NK-92 treated with Interleukin-12 subunit alpha and Interleukin-12 subunit beta, amount 100 ng/mL, for 24 hours (cell line): ENCODE measurements at regions not wholly inside any gene's neighbourhood (a gene's known extent, or its start where the extent isn't known, plus 50 kb on each side); places are given as distances from the start of the nearest gene placed in this dataset.

ENCODE experiments used
- DNase-seq: peaks from one replicate; lab custom pipeline; 2025; lab: John Stamatoyannopoulos, UW

- DNase-seq: no peak
Measured at GRCh38 chr5:74378464-74378863, 262.1 kb downstream of the ENC1 start.

DNA sequence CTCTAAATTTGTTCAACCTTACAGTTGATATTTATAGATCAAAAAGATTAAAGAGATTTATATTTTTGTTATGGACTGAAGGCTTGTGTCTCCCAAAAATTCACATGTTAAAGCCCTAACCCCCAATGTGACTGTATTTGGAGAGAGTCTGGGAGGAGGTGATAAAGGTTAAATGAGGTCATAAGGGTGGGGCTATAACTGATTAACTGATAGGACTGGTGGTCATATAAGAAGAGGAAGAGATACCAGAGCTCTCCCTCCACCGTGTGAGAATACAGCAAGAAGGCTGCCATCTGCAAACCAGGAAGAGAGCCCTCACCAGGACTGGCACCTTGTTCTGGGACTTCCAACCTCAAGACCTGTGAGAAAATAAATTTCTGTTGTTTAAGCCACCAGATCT, 264.3 kb downstream of the ENC1 start:
- no peak for DNase-seq

- no peak for DNase-seq
Measured at GRCh38 chr5:74375271-74375670, 265.3 kb downstream of the ENC1 start.

DNA sequence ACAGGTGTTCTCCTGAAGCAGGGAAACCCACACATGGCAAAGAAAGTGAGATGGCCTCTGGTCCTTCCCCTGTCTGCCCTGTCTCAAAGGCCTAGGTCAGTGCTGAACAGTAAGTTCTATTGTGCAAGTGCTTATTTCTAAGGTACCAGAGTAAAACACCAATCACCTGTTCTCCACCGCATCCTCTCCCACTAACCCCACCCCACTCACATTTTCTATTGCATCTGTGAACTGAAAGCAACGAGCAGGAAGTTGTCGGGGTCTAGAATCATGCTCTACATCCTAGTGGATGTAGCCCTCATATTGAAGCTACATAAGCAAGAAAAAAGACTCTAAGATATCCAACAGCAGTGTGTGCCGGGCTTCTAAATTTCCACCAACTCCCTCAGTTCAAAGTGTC, 265.9 kb downstream of the ENC1 start:
- no peak for DNase-seq

DNA sequence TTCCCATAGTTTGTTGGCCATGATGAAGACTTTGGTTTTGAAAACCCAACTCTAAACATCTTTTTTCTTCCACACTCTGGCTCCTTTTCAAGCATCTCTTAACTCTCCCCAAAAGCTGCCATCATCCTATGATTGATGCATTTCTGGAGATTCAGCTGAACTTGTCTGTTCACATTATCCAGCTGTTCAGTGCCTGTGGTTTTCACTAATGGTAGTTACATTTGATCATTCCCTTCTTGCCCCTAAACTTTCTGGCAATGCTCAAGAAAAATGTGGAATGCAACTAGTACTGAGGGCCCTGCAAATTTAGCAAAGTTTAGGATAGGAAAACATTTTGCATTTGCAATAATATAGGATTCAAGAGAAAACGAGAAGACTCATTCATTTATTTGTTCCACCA, 267.5 kb downstream of the ENC1 start:
- no peak for DNase-seq

DNA sequence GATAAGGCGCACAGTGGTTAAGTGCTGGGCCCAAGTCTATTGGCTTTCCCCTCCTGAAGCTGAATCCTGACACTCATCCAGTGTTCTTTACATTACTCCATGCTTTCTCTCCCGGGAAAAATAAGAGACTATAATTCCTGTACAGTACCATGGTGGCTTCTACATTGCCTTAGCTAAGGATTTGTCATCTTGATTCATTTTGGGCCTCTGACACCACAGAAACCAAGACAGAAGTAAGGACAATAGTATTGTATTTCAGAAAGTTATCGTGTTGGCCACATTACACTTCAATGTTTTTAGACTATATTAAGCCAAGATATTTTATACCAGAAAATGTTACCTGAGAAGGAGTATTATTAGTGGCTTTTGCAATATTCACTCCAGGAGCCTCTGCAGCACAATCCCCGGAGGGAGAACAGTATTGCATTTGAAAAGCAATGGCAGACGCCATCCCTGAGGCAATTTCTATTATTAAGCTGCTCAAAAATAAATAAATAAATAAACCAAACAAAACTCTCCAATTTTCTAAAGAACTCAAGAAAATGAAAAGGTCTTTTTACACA, 267.9 kb downstream of the ENC1 start:
- DNase-seq: no peak

- DNase-seq: no peak
Measured at GRCh38 chr5:74372051-74372450, 268.5 kb downstream of the ENC1 start.

DNA sequence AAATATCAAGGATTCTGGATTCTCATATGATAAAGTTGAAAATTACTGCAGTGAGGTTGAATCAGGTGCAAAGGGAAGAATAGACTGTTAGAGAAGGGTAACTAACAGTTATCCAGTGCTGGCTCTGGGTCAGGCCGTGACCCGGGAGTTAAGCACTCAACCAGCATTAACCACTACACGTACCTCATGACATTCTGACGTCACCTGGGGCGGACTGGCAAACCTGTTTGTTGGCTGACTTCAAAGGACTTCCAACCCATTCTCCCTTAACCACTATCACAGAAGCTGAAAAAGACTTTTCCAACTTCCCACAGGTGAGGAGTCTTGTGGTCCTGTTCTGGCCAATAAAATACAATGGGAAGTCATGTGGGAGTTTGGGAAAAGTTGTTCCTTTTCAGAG, 268.9 kb downstream of the ENC1 start:
- no peak for DNase-seq

GRCh38 chr5:74370168-74370567, 270.4 kb downstream of the ENC1 start:
- DNase-seq: no peak

DNA sequence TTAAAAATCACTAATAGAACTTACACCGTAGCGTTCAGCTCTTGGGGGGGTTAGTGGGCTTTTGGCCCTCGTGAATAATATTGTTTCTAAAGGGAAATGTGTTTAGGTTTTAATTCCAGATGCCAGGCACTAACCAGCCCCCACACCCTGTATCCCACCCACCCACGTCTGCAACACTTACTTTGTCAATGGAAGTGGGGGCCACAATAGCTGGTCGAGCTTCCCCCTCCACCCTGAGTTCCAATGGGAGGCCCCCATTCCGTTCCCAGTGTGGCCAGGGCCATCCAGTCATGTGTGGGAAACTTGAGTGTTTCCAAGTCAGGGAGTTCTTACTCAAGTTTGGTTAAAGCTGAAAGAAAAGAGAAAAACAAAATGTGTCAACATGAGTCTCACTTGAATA, 271.4 kb downstream of the ENC1 start:
- DNase-seq: no peak

DNA sequence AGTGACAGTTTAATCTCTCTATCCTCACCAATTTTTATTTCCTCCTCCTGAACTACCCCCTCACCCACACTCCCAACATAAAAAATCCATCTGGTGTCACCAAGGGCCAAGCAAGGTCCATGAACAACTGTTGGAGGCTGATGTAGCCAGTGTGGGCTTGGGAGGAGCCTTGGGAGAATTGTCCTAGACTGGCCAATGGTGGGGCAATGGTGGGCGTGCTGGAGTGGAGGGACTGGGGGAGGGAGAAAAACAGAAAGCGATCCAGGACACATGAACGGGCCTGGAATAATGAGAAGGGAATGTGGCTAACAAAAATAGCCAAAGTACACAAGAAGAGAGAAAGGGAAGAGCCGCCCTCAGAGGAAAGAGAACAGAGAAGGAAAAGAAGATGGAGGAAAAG, 272.6 kb downstream of the ENC1 start:
- DNase-seq: no peak

- no peak for DNase-seq
Measured at GRCh38 chr5:74367241-74367733, 273.2 kb downstream of the ENC1 start.

- DNase-seq: no peak
Measured at GRCh38 chr5:74365723-74366122, 274.8 kb downstream of the ENC1 start.

GRCh38 chr5:74364507-74364906, 276.0 kb downstream of the ENC1 start:
- DNase-seq: no peak

DNA sequence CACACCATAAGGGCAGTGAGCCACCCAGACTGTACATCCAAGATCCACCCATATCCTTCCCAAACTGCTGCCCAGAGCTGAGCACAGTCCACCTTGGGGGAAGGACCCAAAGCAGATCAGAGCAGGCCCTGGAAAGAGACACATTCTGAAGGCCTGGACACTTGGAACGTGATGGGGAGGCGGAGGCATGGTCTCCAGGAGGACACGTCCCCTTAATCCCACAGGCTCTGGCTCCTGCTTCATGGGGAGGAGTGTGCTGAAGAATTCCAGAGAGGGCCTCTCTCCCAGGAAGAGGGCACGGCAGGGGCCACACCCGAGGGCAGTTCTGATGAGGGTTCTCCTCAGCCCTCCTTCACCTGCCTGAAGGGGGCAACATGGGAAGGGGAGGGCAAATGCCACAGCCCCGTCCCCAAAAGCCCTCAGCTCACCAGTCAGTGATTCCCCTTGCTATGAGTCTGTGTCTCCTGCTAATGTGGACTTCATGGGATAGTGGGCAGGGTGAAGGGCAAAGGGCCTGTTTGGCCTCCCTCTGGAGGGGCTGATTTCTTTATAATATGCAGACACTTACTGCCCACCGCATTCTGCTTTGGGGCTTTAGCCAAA, 276.8 kb downstream of the ENC1 start:
- no peak for DNase-seq

DNA sequence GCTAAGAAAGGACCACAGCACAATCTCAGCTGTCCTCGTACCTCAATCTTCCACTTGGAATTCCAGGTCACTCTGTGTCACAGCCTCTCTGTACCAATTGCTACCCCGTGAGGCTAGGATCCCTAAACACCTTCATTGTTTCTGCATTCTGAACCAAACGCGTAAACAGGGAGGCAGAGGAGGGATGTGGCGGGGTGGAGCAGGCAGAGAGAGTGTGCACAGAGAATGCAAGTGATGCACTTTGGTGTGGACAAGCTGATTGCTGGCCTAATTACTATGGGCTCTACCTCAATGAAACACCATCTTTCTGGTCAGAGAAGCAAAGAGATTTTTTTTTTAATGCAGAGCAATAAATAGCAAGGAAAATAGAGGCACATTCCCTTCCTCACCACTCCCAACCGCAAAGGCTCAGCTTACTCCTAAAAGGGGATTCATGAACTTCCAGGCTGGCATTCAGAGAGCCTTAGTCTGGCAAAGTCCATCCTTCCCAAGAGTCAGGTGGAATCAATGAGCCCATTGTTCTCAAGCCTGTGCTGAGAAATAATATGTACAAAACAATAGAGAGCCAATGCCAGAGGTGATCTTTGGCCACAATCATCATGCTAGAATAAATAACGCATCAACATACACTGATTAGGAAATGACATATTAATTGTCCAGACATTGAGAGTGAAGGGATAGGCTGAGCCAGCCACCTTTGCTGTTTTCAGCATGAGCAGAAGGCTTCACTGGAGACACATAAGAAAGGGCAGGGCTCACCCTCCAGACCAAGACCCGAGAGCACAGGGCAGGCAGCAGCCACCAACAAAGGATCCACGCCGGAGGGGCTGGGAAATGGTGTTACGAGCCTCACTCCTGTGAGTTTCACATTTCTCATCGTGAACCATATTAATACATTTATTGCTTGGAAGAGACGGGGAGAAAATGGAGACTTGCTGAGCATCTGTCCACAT, 278.8 kb downstream of the ENC1 start:
- no peak for DNase-seq

GRCh38 chr5:74360535-74361210, 279.9 kb downstream of the ENC1 start:
- DNase-seq: no peak

DNA sequence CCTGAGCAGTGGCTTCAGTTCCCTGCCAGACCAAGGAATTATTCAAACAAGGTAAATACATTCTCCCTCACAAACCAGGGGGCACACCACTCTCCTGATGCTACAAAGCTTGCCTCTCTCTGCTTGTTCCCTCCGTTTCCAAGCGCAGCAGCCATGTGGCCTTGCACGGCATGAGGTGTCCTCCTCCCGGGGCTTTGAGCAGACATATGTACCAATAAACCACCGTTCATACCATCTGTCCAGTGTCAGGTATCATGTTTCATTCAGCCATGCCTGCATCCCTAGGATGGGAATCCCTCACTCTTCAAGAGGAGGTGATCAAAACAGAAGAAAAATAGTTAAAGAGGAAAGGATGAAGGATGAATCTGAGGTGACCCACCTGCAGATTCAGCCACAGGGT, 282.7 kb downstream of the ENC1 start:
- no peak for DNase-seq

- DNase-seq: no peak
Measured at GRCh38 chr5:74356009-74356695, 284.4 kb downstream of the ENC1 start.

DNA sequence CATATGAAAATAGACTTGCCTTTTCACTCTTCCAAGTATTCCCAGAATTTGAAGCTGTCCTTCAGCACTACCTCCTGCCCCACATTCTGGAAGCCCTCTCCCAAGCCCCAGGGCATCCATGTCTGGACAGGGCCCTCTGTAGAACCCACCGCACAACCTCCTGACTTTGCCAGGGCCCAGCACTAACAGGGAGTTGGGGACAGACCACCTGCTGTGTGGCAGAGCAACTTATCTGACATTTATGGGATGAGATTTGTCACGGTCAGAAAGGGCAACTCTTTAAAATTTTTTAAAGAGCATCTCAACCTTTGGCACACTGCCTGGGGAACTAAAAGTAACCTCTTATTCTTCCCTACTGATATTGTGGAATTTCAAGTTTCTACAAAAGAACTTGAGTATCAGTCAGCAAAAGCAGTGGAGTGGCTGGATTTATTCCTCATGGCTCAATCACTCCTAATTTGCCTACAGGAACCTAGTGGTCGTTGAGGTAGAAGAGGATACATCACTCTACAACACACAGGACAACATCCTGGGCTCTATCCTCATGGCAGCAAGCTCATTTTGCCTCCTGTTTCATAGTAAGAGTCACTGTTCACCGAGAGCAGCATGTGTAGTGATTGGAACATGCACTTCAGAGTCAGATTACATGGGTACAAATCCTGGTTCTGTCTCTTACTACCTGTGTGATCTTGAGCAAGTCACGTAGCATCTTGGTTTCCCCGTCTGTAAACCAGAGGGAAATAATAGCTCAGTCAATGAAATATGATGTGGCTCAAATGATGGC, 285.3 kb downstream of the ENC1 start:
- DNase-seq: no peak

GRCh38 chr5:74352256-74352655, 288.3 kb downstream of the ENC1 start:
- DNase-seq: no peak
